ENCODE measurements at regions not wholly inside any gene's neighbourhood (a gene's known extent, or its start where the extent isn't known, plus 50 kb on each side); places are given as distances from the start of the nearest gene placed in this dataset.
A peak's percentile ranks its signal among the peaks of the same experiment; 100 is the strongest.

DNA sequence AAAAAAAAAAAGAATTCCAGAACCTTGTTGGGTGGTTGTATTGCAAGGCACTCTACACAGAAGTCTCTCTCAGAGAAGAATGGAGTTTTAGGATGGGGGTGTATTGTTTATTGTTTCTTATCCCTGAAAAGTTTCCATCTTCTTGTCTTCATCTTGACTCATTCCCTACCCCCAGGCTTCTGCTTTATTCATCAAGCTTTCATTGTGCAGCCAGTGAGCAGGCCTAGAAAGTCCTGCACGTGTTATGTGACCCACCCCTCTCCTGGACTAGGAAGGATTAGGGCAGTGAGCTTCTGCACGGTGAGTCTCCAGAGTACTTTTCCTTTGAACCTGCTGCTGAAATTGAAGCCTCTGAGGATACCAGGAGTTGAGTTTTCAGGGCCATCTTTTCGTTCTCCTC is 150.9 kb upstream of the IL12A start:
- whole genome bisulfite sequencing, 5 donors: 69 to 80% (median 71%) methylated on average over 3 of the region's 3 CpGs
- no peaks in the 10 kb centered on the region for H3K9me3 ChIP-seq
- H3K27me3 ChIP-seq (replicated peaks in 1 of 7): peaks cover 0 to 11% (median 3%) of the 10 kb centered on the region in 7 donors
- no peak overlapping the region for H3K4me3 ChIP-seq
- DNase-seq: no peak
- no peak for TF ChIP-seq CTCF (IDR thresholded peaks at IDR 0.05 in 8 of 11, conservative IDR thresholded peaks at IDR 0.05 in 3 of 11)
- no peak for TF ChIP-seq POLR2A (IDR thresholded peaks at IDR 0.05)
- TF ChIP-seq POLR2AphosphoS5 (IDR thresholded peaks at IDR 0.05): no peak
- H3K27ac ChIP-seq: peak overlapping the region in 3 of 8 donors; percentile 43 to 56 (median 44)
- intact Hi-C loops (cut with DNase I; ENCODE audit: low total_unique reads): no loop called here
- peaks cover 0 to 34% (median 17%) of the 10 kb centered on the region in 6 donors for H3K4me1 ChIP-seq
- no peaks in the 10 kb centered on the region for H3K36me3 ChIP-seq

DNA sequence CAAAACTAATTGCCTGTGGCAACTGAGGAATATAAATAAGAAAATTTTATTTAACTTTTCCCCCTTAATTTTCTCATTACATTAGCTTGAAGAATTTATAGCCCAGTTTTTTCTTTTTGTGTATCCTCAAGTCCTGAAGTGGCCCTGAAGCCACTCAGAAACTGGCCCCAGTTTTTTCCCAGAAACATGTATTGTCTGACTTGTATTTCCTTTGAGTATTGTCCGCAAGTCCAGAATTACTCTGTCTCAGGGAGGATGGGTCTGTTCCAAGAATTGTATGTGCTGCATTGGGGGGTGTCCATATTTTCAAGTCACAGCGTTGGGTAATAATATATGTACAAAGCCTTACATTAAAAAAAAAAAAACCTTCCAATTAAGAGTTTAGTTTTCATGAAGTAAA is 149.7 kb upstream of the IL12A start:
- intact Hi-C loops (cut with DNase I; ENCODE audit: low total_unique reads): no loop called here

DNA sequence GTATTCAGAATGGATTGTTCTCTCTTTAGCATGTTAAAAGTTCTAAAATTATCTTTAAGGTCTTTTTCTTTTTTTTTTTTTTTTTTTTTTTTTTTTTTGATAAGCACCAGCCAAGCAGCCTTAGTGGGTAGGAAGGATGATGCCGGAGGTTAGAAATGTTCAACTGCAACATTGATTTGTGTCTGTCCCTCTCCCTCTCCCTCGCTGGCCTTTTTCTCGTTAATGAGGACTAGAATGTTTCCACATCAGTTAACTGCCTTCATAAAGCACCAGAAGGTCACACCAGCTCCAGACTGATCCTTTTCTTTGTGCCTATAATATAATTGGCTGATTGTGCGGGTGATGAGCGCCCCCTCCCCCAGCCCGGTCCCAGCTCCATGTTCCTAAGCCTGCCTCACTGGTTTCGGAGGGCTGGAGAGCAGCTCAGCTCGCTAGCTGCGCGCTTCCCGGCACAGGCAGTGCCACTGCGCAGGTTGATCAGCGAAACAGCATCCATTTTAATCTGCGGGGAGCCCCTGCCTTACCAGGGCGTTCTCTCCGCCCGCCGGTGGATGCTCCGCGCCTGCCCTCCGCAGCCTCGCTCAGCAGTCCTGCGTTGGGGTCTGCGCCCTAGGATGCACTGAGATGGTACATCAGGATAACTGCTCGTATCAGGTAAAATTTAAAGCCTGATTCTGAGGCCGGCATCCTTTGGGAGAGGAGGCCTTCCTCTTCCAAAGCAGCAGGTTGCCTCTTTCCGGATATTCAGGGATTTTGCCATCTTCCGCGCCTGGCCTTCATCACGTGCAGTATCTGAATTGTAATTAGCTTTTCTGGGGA is 148.9 kb upstream of the IL12A start, which contains the start of gene SCHIP1:
SCHIP1 (plus strand) TSS at position 301 of the 819 bp plus-strand sequence.
- DNase-seq: no peak
- H3K4me3 ChIP-seq: peak within 1 kb of the TSS in 7 of 8 donors; percentile 23 to 65 (median 33)
- H3K36me3 ChIP-seq: no peaks in the 10 kb centered on the region
- TF ChIP-seq POLR2AphosphoS5 (IDR thresholded peaks at IDR 0.05): peak in 2 of 3 donors; percentile 60
- TF ChIP-seq CTCF (IDR thresholded peaks at IDR 0.05 in 8 of 11, conservative IDR thresholded peaks at IDR 0.05 in 3 of 11): no peak
- intact Hi-C loops (cut with DNase I; ENCODE audit: low total_unique reads): no loop called here
- no peaks in the 10 kb centered on the region for H3K9me3 ChIP-seq
- H3K27ac ChIP-seq: peak within 1 kb of the TSS; percentile 28 to 72 (median 60)
- 30 to 70% (median 43%) methylated on average over 25 to 30 of the region's 30 CpGs for WGBS, 5 donors
- peaks cover 0 to 51% (median 17%) of the 10 kb centered on the region in 6 donors for H3K4me1 ChIP-seq
- H3K27me3 ChIP-seq (replicated peaks in 1 of 7): peaks cover 0 to 11% (median 3%) of the 10 kb centered on the region in 7 donors

More for the DNA sequence above, 149.7 kb upstream of the IL12A start:
- peak overlapping the region in 2 of 8 donors; percentile 54 to 72 for H3K27ac ChIP-seq
- WGBS, 5 donors: 77 to 90% (median 84%) methylated on average over 2 of the region's 2 CpGs
- no peak for TF ChIP-seq CTCF (IDR thresholded peaks at IDR 0.05 in 8 of 11, conservative IDR thresholded peaks at IDR 0.05 in 3 of 11)
- no peak for TF ChIP-seq POLR2A (IDR thresholded peaks at IDR 0.05)
- no peak for TF ChIP-seq POLR2AphosphoS5 (IDR thresholded peaks at IDR 0.05)
- peaks cover 0 to 11% (median 3%) of the 10 kb centered on the region in 7 donors for H3K27me3 ChIP-seq (replicated peaks in 1 of 7)
- DNase-seq: no peak
- no peaks in the 10 kb centered on the region for H3K36me3 ChIP-seq
- peaks cover 0 to 43% (median 17%) of the 10 kb centered on the region in 6 donors for H3K4me1 ChIP-seq
- no peak overlapping the region for H3K4me3 ChIP-seq
- H3K9me3 ChIP-seq: no peaks in the 10 kb centered on the region

DNA sequence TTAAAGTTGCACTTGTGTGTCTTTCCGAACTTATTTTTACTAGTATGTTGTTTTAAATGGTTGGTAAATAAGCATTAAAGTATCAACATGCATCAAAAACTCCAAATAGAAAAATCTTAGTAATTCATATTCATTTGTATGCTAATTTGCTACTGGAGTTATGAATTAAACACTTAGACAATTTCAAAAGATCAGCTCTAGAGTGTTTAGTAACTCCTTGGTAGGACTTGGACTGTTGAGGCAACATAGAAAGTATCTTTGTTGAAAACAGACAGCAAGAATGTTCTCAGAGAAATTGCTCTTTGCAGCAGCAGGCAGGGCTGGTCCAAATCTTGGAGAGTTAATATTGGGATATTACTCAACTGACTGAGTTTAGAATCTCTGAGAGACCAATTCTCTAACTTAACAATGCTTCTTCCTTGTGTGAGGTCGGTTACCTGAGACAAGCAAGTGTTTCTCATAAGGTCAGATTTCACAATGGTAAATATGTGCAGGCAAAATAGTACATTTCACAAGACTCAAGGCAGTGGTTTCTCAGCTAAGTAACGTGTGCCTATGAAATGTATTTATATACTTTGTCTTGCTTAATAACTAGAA is 147.8 kb upstream of the IL12A start:
- WGBS, 5 donors: 40 to 58% (median 44%) methylated on average over 3 of the region's 3 CpGs
- peak overlapping the region in 4 of 8 donors; percentile 10 to 72 (median 44) for H3K27ac ChIP-seq
- TF ChIP-seq POLR2A (IDR thresholded peaks at IDR 0.05) (no peak), CTCF (IDR thresholded peaks at IDR 0.05 in 8 of 11, conservative IDR thresholded peaks at IDR 0.05 in 3 of 11) (no peak), POLR2AphosphoS5 (IDR thresholded peaks at IDR 0.05) (no peak)
- no peak for DNase-seq
- H3K4me3 ChIP-seq: peak overlapping the region in 3 of 8 donors; percentile 33 to 65 (median 35)
- intact Hi-C loops (cut with DNase I; ENCODE audit: low total_unique reads): no loop called here
- no peaks in the 10 kb centered on the region for H3K9me3 ChIP-seq
- H3K27me3 ChIP-seq (replicated peaks in 1 of 7): peaks cover 0 to 11% (median 3%) of the 10 kb centered on the region in 7 donors
- no peaks in the 10 kb centered on the region for H3K36me3 ChIP-seq
- peaks cover 0 to 57% (median 17%) of the 10 kb centered on the region in 6 donors for H3K4me1 ChIP-seq

All from spleen (tissue), 11 donors.